HepG2 (cell line): ENCODE measurements at regions not wholly inside any gene's neighbourhood (a gene's known extent, or its start where the extent isn't known, plus 50 kb on each side); places are given as distances from the start of the nearest gene placed in this dataset.

Source experiments
- ELF4 ChIP-seq: sonication (generic); formaldehyde crosslinking; IDR thresholded peaks from 2 replicates; pipeline ENCODE4 v1.5.0; 2020; ENCODE audit warnings: missing genetic modification reagents, mild to moderate bottlenecking, moderate library complexity, borderline replicate concordance
- IRF2 ChIP-seq: IDR thresholded peaks from 2 replicates; pipeline ENCODE4 v1.6.1; 2018; ENCODE audit warnings: missing genetic modification reagents, missing compliant biosample characterization
- NFYB ChIP-seq: sonication (generic); formaldehyde crosslinking; IDR thresholded peaks from 2 replicates; pipeline ENCODE4 v1.4.0; 2020; ENCODE audit warnings: missing genetic modification reagents
- NR1H2 ChIP-seq: sonication (generic); formaldehyde crosslinking; IDR thresholded peaks from 2 replicates; pipeline ENCODE4 v1.8.1; 2022; ENCODE audit warnings: low read depth, missing genetic modification reagents, borderline replicate concordance
- NR2C2 ChIP-seq: sonication (generic); formaldehyde crosslinking; IDR thresholded peaks from 2 replicates; pipeline ENCODE4 v1.4.0; 2020; ENCODE audit warnings: missing genetic modification reagents, mild to moderate bottlenecking, moderate library complexity, borderline replicate concordance
- POLR2A ChIP-seq, 2 experiments: IDR thresholded peaks; 2 replicates each; pipeline ENCODE4 v1.6.1; 2011; ENCODE audit warnings: low read depth in 2 of 2, low read length in 2 of 2, mild to moderate bottlenecking in 1 of 2, moderate library complexity in 1 of 2; ENCODE audit not compliant: insufficient read depth in 1 of 2
- SKIL ChIP-seq: sonication (generic); formaldehyde crosslinking; IDR thresholded peaks from 2 replicates; pipeline ENCODE4 v1.8.0; 2022; ENCODE audit warnings: missing genetic modification reagents, mild to moderate bottlenecking, moderate library complexity, borderline replicate concordance
- SOX13 ChIP-seq, 3 experiments: fragments of 450-650 bp in 1 of 3; sonication (generic) in 1 of 3; formaldehyde crosslinking in 1 of 3; IDR thresholded peaks in 2 of 3; conservative IDR thresholded peaks in 1 of 3; 2 replicates each; pipeline versions ENCODE4 v1.5.0 to v1.6.1; 2016 to 2020; ENCODE audit warnings: antibody characterized with exemption in 1 of 3, mild to moderate bottlenecking in 1 of 3, missing compliant biosample characterization in 1 of 3, missing genetic modification reagents in 1 of 3, moderate library complexity in 1 of 3
- ZBTB33 ChIP-seq: sonication (generic); formaldehyde crosslinking; IDR thresholded peaks from 2 replicates; pipeline ENCODE4 v1.4.0; 2020; ENCODE audit warnings: missing genetic modification reagents

GRCh38 chr17:77071925-77072490, 68.8 kb upstream of the SEC14L1 start:
- no peak for TF ChIP-seq NFYB (CRISPR knock-in tag)
- no peak for TF ChIP-seq NR2C2
- no peak for TF ChIP-seq SOX13 (IDR thresholded peaks at IDR 0.05)
- no peak for TF ChIP-seq SOX13 (CRISPR knock-in tag; conservative IDR thresholded peaks at IDR 0.05 in 1 of 2, IDR thresholded peaks at IDR 0.05 in 1 of 2)
- no peak for TF ChIP-seq IRF2 (CRISPR knock-in tag)
- TF ChIP-seq NR1H2 (CRISPR knock-in tag), result no peak
- TF ChIP-seq ZBTB33 (CRISPR knock-in tag), result no peak
- no peak for TF ChIP-seq POLR2A (IDR thresholded peaks at IDR 0.05; ENCODE audit: insufficient read depth in 1 of 2, low read depth in 2 of 2, low read length in 2 of 2)
- no peak for TF ChIP-seq SKIL (CRISPR knock-in tag)
- no peak for TF ChIP-seq ELF4 (CRISPR knock-in tag)
